ENCODE measurements at regions not wholly inside any gene's neighbourhood (a gene's known extent, or its start where the extent isn't known, plus 50 kb on each side); places are given as distances from the start of the nearest gene placed in this dataset.

DNA sequence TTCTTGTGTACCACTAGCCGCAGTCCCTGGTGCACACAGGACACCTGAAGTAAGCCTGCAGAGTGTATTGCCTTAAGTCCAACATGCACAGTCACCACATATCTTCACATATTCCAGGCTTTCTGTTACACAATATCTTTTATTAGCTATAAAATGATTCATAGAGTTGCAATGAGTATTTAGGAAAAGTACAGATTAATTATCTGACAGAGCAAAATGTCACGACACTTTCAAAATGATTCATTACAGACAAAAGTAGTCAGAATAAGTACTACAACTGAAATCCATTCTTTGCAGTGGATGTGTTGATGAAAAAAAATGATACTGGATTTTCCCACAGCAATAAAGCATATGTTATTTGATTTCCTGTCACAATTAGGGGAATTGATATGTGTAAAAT lies 199.5 kb upstream of the ASCC3 start:
- TF ChIP-seq, protein P1, sequence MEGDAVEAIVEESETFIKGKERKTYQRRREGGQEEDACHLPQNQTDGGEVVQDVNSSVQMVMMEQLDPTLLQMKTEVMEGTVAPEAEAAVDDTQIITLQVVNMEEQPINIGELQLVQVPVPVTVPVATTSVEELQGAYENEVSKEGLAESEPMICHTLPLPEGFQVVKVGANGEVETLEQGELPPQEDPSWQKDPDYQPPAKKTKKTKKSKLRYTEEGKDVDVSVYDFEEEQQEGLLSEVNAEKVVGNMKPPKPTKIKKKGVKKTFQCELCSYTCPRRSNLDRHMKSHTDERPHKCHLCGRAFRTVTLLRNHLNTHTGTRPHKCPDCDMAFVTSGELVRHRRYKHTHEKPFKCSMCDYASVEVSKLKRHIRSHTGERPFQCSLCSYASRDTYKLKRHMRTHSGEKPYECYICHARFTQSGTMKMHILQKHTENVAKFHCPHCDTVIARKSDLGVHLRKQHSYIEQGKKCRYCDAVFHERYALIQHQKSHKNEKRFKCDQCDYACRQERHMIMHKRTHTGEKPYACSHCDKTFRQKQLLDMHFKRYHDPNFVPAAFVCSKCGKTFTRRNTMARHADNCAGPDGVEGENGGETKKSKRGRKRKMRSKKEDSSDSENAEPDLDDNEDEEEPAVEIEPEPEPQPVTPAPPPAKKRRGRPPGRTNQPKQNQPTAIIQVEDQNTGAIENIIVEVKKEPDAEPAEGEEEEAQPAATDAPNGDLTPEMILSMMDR (IDR thresholded peaks at IDR 0.05; ENCODE audit: low read depth, low read length), result no peak
- TF ChIP-seq POLR2A (IDR thresholded peaks at IDR 0.05; ENCODE audit: extremely low read depth, insufficient read length), result no peak
- TF ChIP-seq MYC (IDR thresholded peaks at IDR 0.05; ENCODE audit: low read depth, low read length), result no peak
